H1 (cell line): ENCODE measurements at regions not wholly inside any gene's neighbourhood (a gene's known extent, or its start where the extent isn't known, plus 50 kb on each side); places are given as distances from the start of the nearest gene placed in this dataset.

ENCODE experiments used
- POLR2A ChIP-seq, 2 experiments: IDR thresholded peaks; 1 replicate in 1 of 2; 2 replicates in 1 of 2; pipeline ENCODE4 v1.6.1; 2011; ENCODE audit warnings: low read depth in 2 of 2, low read length in 2 of 2, mild to moderate bottlenecking in 2 of 2; ENCODE audit errors: control extremely low read depth in 1 of 2
- POLR2AphosphoS5 ChIP-seq: IDR thresholded peaks from 2 replicates; pipeline ENCODE4 v1.6.1; 2011; ENCODE audit warnings: low read depth, low read length
- RXRA ChIP-seq: IDR thresholded peaks from 2 replicates; pipeline ENCODE4 v1.6.1; 2011; ENCODE audit warnings: low read depth, mild to moderate bottlenecking, low read length, moderate library complexity; ENCODE audit not compliant: insufficient read depth

DNA sequence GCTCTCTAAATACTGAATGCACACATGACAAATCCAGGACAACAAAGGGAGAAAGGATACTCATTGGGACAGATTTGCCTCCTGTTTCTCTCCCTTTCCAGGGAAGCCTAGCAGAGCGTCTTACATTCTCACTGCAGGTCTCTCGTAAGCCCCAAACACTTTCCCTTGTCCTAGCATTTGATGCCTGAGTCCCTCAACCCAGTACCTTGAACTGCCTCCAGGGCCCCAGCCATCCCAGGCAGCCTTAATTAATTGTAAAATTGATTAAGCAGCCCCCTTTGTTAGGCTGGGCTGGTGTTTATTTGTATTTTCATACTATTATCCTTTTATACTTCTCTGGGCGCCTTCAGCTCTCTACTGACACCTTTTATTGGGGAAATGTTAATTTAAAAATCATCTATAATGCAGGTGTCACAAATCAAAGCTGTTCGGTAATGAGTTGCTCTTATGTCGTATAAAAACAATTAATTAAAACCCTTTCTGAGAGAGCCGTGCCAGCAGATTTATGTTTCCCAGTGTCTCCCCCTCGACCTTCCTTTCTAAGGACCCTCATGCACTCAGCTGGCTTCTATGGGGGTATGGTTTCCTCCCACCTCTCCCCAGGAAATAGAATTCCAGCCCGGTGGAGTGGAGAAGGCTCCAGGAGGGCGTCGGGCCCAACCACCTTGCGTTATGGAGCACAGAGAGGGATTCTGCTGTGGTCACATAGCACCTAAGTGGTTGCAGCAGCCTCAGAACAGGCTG lies 243.8 kb downstream of the RPS24 start:
- TF ChIP-seq POLR2A (IDR thresholded peaks at IDR 0.05; ENCODE audit: control extremely low read depth in 1 of 2, low read depth in 2 of 2, low read length in 2 of 2) (no peak), POLR2AphosphoS5 (no peak), RXRA (no peak)
